Heart right ventricle (tissue), 16 donors: ENCODE measurements at regions not wholly inside any gene's neighbourhood (a gene's known extent, or its start where the extent isn't known, plus 50 kb on each side); places are given as distances from the start of the nearest gene placed in this dataset.

Experiments
- ATAC-seq, 8 donors: fragments of 200-7000 bp; cut with Tn5 transposase; one replicate each; pipeline ENCODE4 v1.9.1; 2020; ENCODE audit warnings: mild to moderate bottlenecking in 8 of 8, moderate library complexity in 8 of 8, moderate number of reproducible peaks in 1 of 8
- DNase-seq, 2 donors: peaks; one replicate each; pipeline ENCODE4 v3.0.0-alpha.2; 2020
- H3K27ac ChIP-seq, 10 donors: fragments of 200-600 bp; sonication (generic) in 2 of 10; one replicate each; pipeline versions ENCODE4 v1.5.0 to v1.8.0; 2020 to 2022; ENCODE audit warnings: mild to moderate bottlenecking in 3 of 10
- H3K27me3 ChIP-seq, 7 donors: fragments of 200-600 bp; one replicate each; pipeline ENCODE4 v1.8.0; 2021 to 2022; ENCODE audit warnings: mild to moderate bottlenecking in 2 of 7
- H3K36me3 ChIP-seq, 9 donors: fragments of 200-600 bp; sonication (generic) in 1 of 9; one replicate each; pipeline versions ENCODE4 v1.5.0 to v1.8.0; 2020 to 2022; ENCODE audit warnings: mild to moderate bottlenecking in 2 of 9
- H3K4me1 ChIP-seq, 9 donors: fragments of 200-600 bp; sonication (generic) in 1 of 9; one replicate each; pipeline versions ENCODE4 v1.5.0 to v1.8.0; 2020 to 2022; ENCODE audit warnings: mild to moderate bottlenecking in 4 of 9
- H3K4me3 ChIP-seq, 10 donors: fragments of 200-600 bp; sonication (generic) in 2 of 10; one replicate each; pipeline versions ENCODE4 v1.5.0 to v1.8.0; 2020 to 2022; ENCODE audit warnings: mild to moderate bottlenecking in 7 of 10, moderate library complexity in 2 of 10
- H3K9me3 ChIP-seq, 11 donors: fragments of 200-600 bp in 10 of 11; sonication (generic) in 2 of 11; one replicate each; pipeline versions ENCODE4 v1.5.0 to v1.8.0; 2013 to 2022; ENCODE audit warnings: mild to moderate bottlenecking in 2 of 11, control low read depth in 1 of 11, moderate library complexity in 1 of 11
- CTCF ChIP-seq, 9 donors: fragments of 200-600 bp; sonication (generic) in 2 of 9; IDR thresholded peaks; one replicate each; pipeline versions ENCODE4 v1.5.0 to v1.8.0; 2021 to 2022; ENCODE audit warnings: antibody characterized with exemption in 9 of 9, mild to moderate bottlenecking in 5 of 9, moderate library complexity in 1 of 9
- WGBS, 2 donors: extraction: QIAGEN DNeasy Blood & Tissue Kit; methylation state at CpG; one replicate each; pipeline ENCODE4 v1.1.7; 2013; ENCODE audit warnings: inconsistent platforms in 1 of 2; 5-methylcytosine and 5-hydroxymethylcytosine counted together
- intact Hi-C, 10 donors: fragments of 100-400 bp; cut with DNase I; formaldehyde crosslinking; loops; one replicate each; pipeline versions ENCODE4 v1.11.1 to v1.14.2; 2022
- donor health status: Arrhythmogenic right ventricular cardiomyopathy.
- donor health status: ischemic (EF 13 %, LVEDD 7.1; RV severe dilation, severe dysfunction).
- donor health status: healthy with polysubstance abuse.
- donor health status: DM: no; HTN: yes; CAD: no.
- donor health status: DM: no; HTN: no; CAD: no.
- donor health status: ischemic (EF 25% LVEDD 6.9; RV normal size, moderate dysfunction).
- donor health status: ischemic (EF 25% LVEDD 5.7; RV mildly dilated, moderate dysfunction).
- donor health status: healthy.
- donor health status: DM: yes; HTN: yes; CAD: no.
- donor health status: Ischemic cardiomyopathy.
- donor health status: ischemic (EF 35%, LVEDD 5.7; RV mildly dilated, moderate dysfunction).
- donor health status: nonischemic (EF 11% LVEDD 7.7; RV severe dilation, severe dysfunction).
- donor health status: DM: yes; HTN: yes; CAD: no.
- donor health status: PGD.
- donor health status: ischemic (EF 29% LVEDD 5.4; RV normal size, mild dysfunction).
- donor health status: nonischemic (EF 23%, LVEDD 6.1; RV moderate dilation, normal function).

GRCh38 chr7:1295776-1296355 is 63.2 kb downstream of the UNCX start:
- Histone ChIP-seq H3K4me3 (no peak overlapping the region), H3K36me3 (no peaks in the 10 kb centered on the region), H3K4me1 (no peaks in the 10 kb centered on the region), H3K27ac (no peak overlapping the region), H3K9me3 (no peaks in the 10 kb centered on the region), H3K27me3 (peaks cover 5 to 91% (median 87%) of the 10 kb centered on the region in 7 donors)
- intact Hi-C loops: no loop called here
- TF ChIP-seq CTCF (IDR thresholded peaks at IDR 0.05): no peak
- WGBS, 2 donors: 87 to 89% methylated on average over 13 of the region's 13 CpGs
- ATAC-seq (no peak), DNase-seq (no peak)

- Histone ChIP-seq H3K27ac (no peak overlapping the region), H3K27me3 (peaks cover 5 to 91% (median 87%) of the 10 kb centered on the region in 7 donors), H3K4me1 (no peaks in the 10 kb centered on the region), H3K9me3 (no peaks in the 10 kb centered on the region), H3K4me3 (no peak overlapping the region), H3K36me3 (no peaks in the 10 kb centered on the region)
- intact Hi-C loops: no loop called here
- 46 to 47% methylated on average over 29 of the region's 29 CpGs for WGBS, 2 donors
- no peak for TF ChIP-seq CTCF (IDR thresholded peaks at IDR 0.05)
- DNase-seq (no peak), ATAC-seq (no peak)
Measured at GRCh38 chr7:1296356-1296981, 63.8 kb downstream of the UNCX start.

- intact Hi-C loops: no loop called here
- Histone ChIP-seq H3K27me3 (peaks cover 5 to 91% (median 87%) of the 10 kb centered on the region in 7 donors), H3K4me3 (no peak overlapping the region), H3K27ac (no peak overlapping the region), H3K9me3 (no peaks in the 10 kb centered on the region), H3K4me1 (no peaks in the 10 kb centered on the region), H3K36me3 (no peaks in the 10 kb centered on the region)
- DNase-seq: no peak
- no peak for ATAC-seq
- WGBS, 2 donors: 41 to 43% methylated on average over 44 of the region's 44 CpGs
- no peak for TF ChIP-seq CTCF (IDR thresholded peaks at IDR 0.05)
Measured at GRCh38 chr7:1297017-1297960, 64.6 kb downstream of the UNCX start.

- intact Hi-C loops: no loop called here
- Histone ChIP-seq H3K9me3 (no peaks in the 10 kb centered on the region), H3K27ac (no peak overlapping the region), H3K4me1 (no peaks in the 10 kb centered on the region), H3K36me3 (no peaks in the 10 kb centered on the region), H3K4me3 (no peak overlapping the region), H3K27me3 (peaks cover 5 to 86% (median 84%) of the 10 kb centered on the region in 7 donors)
- no peak for TF ChIP-seq CTCF (IDR thresholded peaks at IDR 0.05)
- WGBS, 2 donors: 69 to 77% methylated on average over 28 of the region's 28 CpGs
- no peak for ATAC-seq
- DNase-seq: no peak
Measured at GRCh38 chr7:1298051-1298930, 65.6 kb downstream of the UNCX start.
